H1 (cell line): ENCODE measurements at regions not wholly inside any gene's neighbourhood (a gene's known extent, or its start where the extent isn't known, plus 50 kb on each side); places are given as distances from the start of the nearest gene placed in this dataset.

ENCODE experiments used
- CTCF ChIA-PET: fragments of 300-600 bp; sonication (Branson Sonifier 250); formaldehyde crosslinking; loops from one replicate; lab custom pipeline; 2021; ENCODE audit not compliant: partially characterized antibody; lab: Charles Lee
- POLR2A ChIA-PET: fragments of 300-600 bp; sonication (Branson Sonifier 250); formaldehyde crosslinking; loops from one replicate; lab custom pipeline; 2021; ENCODE audit warnings: inconsistent platforms; ENCODE audit not compliant: partially characterized antibody; lab: Charles Lee
- DNase-seq, 2 experiments: peaks; one replicate each; pipeline versions ENCODE4 v3.0.0 to v3.0.0-alpha.2; 2010 to 2022; ENCODE audit warnings: low spot score in 2 of 2, low read depth in 1 of 2, mixed read lengths in 1 of 2
- FAIRE-seq: peaks from 2 replicates; lab custom pipeline; 2011; peaks lifted over from hg19 to GRCh38; lab: Jason Lieb, UNC
- H2AFZ ChIP-seq: 2 replicates; pipeline ENCODE4 v1.8.1; 2012; ENCODE audit warnings: low read length, inconsistent platforms
- H2AK5ac ChIP-seq: 2 replicates; pipeline ENCODE4 v1.6.1; 2013; ENCODE audit warnings: low read depth, low read length
- H2BK120ac ChIP-seq: replicated peaks from 2 replicates; pipeline ENCODE3; 2013; ENCODE audit warnings: low read depth, low read length, inconsistent platforms
- H2BK12ac ChIP-seq: 2 replicates; pipeline ENCODE4 v1.6.1; 2013; ENCODE audit warnings: low read depth, low read length
- H2BK15ac ChIP-seq: 2 replicates; pipeline ENCODE4 v1.6.1; 2013; ENCODE audit warnings: low read length
- H2BK20ac ChIP-seq: 2 replicates; pipeline ENCODE4 v1.6.1; 2013; ENCODE audit warnings: low read length
- H2BK5ac ChIP-seq: 2 replicates; pipeline ENCODE4 v1.6.1; 2013; ENCODE audit warnings: low read depth, low read length
- H3K14ac ChIP-seq: 2 replicates; pipeline ENCODE4 v1.6.1; 2013; ENCODE audit warnings: inconsistent platforms; ENCODE audit not compliant: insufficient read length
- H3K18ac ChIP-seq: 2 replicates; pipeline ENCODE4 v1.6.1; 2013; ENCODE audit warnings: low read length; ENCODE audit errors: extremely low read depth
- H3K23ac ChIP-seq: 2 replicates; pipeline ENCODE4 v1.6.1; 2013; ENCODE audit warnings: inconsistent platforms; ENCODE audit not compliant: insufficient read length
- H3K23me2 ChIP-seq: 2 replicates; pipeline ENCODE4 v1.6.1; 2013; ENCODE audit warnings: low read depth, low read length
- H3K27ac ChIP-seq: 2 replicates; pipeline ENCODE4 v1.6.1; 2011; ENCODE audit warnings: low read depth, low read length, inconsistent platforms
- H3K27me3 ChIP-seq, 4 experiments: replicated peaks in 1 of 4; 1 replicate in 1 of 4; 2 replicates in 3 of 4; pipeline versions ENCODE4 v1.6.1 to v1.8.1; 2011 to 2013; ENCODE audit warnings: low read length in 3 of 4, mild to moderate bottlenecking in 3 of 4, inconsistent platforms in 2 of 4, mixed read lengths in 2 of 4, moderate library complexity in 1 of 4; ENCODE audit not compliant: control insufficient read depth in 3 of 4, insufficient read depth in 3 of 4; ENCODE audit errors: extremely low read depth in 1 of 4
- H3K36me3 ChIP-seq, 4 experiments: 2 replicates each; pipeline versions ENCODE4 v1.6.1 to v1.8.1; 2011 to 2013; ENCODE audit warnings: mild to moderate bottlenecking in 4 of 4, low read length in 3 of 4, moderate library complexity in 2 of 4, control low read depth in 1 of 4, inconsistent platforms in 1 of 4; ENCODE audit not compliant: insufficient read depth in 4 of 4, control insufficient read depth in 2 of 4
- H3K4ac ChIP-seq: replicated peaks from 2 replicates; pipeline ENCODE3; 2013; ENCODE audit warnings: low read length, low read depth, mixed read lengths, inconsistent platforms; ENCODE audit not compliant: insufficient read length
- H3K4me1 ChIP-seq, 4 experiments: replicated peaks in 1 of 4; 1 replicate in 1 of 4; 2 replicates in 3 of 4; pipeline versions ENCODE4 v1.6.1 to v1.8.1; 2011 to 2013; ENCODE audit warnings: low read length in 3 of 4, inconsistent platforms in 2 of 4, mixed read lengths in 1 of 4; ENCODE audit not compliant: insufficient read depth in 4 of 4, control insufficient read depth in 3 of 4
- H3K4me2 ChIP-seq, 2 experiments: 2 replicates each; pipeline versions ENCODE4 v1.6.1 to v1.8.1; 2011 to 2013; ENCODE audit warnings: low read depth in 2 of 2, low read length in 2 of 2, control low read depth in 1 of 2, inconsistent platforms in 1 of 2, mild to moderate bottlenecking in 1 of 2; ENCODE audit not compliant: insufficient read depth in 1 of 2
- H3K4me3 ChIP-seq, 4 experiments: fragments of 200-600, 300-600 bp in 1 of 4; sonication (generic), shearing (Covaris generic), sonication (Bioruptor Twin) in 1 of 4; 2 replicates each; pipeline versions ENCODE4 v1.5.1 to v1.8.1; 2011 to 2016; ENCODE audit warnings: low read length in 4 of 4, low read depth in 3 of 4, control low read depth in 2 of 4, inconsistent platforms in 2 of 4, mild to moderate bottlenecking in 2 of 4, mixed read lengths in 1 of 4, moderate library complexity in 1 of 4; ENCODE audit not compliant: insufficient read depth in 2 of 4; ENCODE audit errors: extremely low read depth in 1 of 4
- H3K56ac ChIP-seq: replicated peaks from 2 replicates; pipeline ENCODE3; 2013; ENCODE audit warnings: low read depth, mild to moderate bottlenecking, mixed read lengths, low read length, inconsistent platforms; ENCODE audit not compliant: insufficient read length
- H3K79me1 ChIP-seq: 2 replicates; pipeline ENCODE4 v1.6.1; 2013; ENCODE audit warnings: low read depth, low read length, control low read depth
- H3K79me2 ChIP-seq, 2 experiments: 2 replicates each; pipeline versions ENCODE4 v1.6.1 to v1.8.1; 2012 to 2013; ENCODE audit warnings: low read length in 2 of 2, mild to moderate bottlenecking in 2 of 2, inconsistent platforms in 1 of 2; ENCODE audit not compliant: insufficient read depth in 2 of 2, control insufficient read depth in 1 of 2
- H3K9ac ChIP-seq, 4 experiments: replicated peaks in 1 of 4; 1 replicate in 1 of 4; 2 replicates in 3 of 4; pipeline versions ENCODE4 v1.6.1 to v1.8.1; 2011 to 2013; ENCODE audit warnings: low read depth in 3 of 4, low read length in 3 of 4, control low read depth in 2 of 4, mild to moderate bottlenecking in 2 of 4, moderate library complexity in 2 of 4, inconsistent platforms in 1 of 4; ENCODE audit errors: extremely low read depth in 1 of 4
- H3K9me3 ChIP-seq, 2 experiments: 2 replicates each; pipeline versions ENCODE4 v1.6.1 to v1.8.1; 2012 to 2013; ENCODE audit warnings: mild to moderate bottlenecking in 2 of 2, moderate library complexity in 2 of 2, control low read depth in 1 of 2, inconsistent platforms in 1 of 2, low read depth in 1 of 2, low read length in 1 of 2, mixed read lengths in 1 of 2; ENCODE audit not compliant: insufficient read depth in 2 of 2
- H4K20me1 ChIP-seq, 2 experiments: replicated peaks in 1 of 2; 2 replicates each; pipeline versions ENCODE3 to v1.8.1; 2011 to 2013; ENCODE audit warnings: inconsistent platforms in 2 of 2, low read length in 2 of 2, mild to moderate bottlenecking in 1 of 2; ENCODE audit not compliant: insufficient read depth in 2 of 2, control insufficient read depth in 1 of 2
- H4K5ac ChIP-seq: 2 replicates; pipeline ENCODE4 v1.6.1; 2013; ENCODE audit warnings: low read length, low read depth, mixed read lengths, inconsistent platforms; ENCODE audit not compliant: insufficient read length
- H4K8ac ChIP-seq: 2 replicates; pipeline ENCODE4 v1.8.0; 2013; ENCODE audit warnings: mild to moderate bottlenecking, moderate library complexity, low read length, inconsistent platforms; ENCODE audit not compliant: insufficient read depth; ENCODE audit errors: extremely low read depth
- H4K91ac ChIP-seq: replicated peaks from 2 replicates; pipeline ENCODE3; 2013; ENCODE audit warnings: low read length, mixed read lengths, inconsistent platforms; ENCODE audit not compliant: insufficient read length
- EGR1 ChIP-seq: IDR thresholded peaks from 2 replicates; pipeline ENCODE4 v1.6.1; 2011; ENCODE audit warnings: low read depth, low read length, borderline replicate concordance
- MAFK ChIP-seq: IDR thresholded peaks from 2 replicates; pipeline ENCODE4 v1.6.1; 2012; ENCODE audit warnings: low read depth, mild to moderate bottlenecking, improper control_type of control experiment, low read length
- NRF1 ChIP-seq: IDR thresholded peaks from 2 replicates; pipeline ENCODE4 v1.6.1; 2011; ENCODE audit warnings: mild to moderate bottlenecking, low read depth, low read length, improper control_type of control experiment
- POLR2A ChIP-seq, 2 experiments: IDR thresholded peaks; 1 replicate in 1 of 2; 2 replicates in 1 of 2; pipeline ENCODE4 v1.6.1; 2011; ENCODE audit warnings: low read depth in 2 of 2, low read length in 2 of 2, mild to moderate bottlenecking in 2 of 2; ENCODE audit errors: control extremely low read depth in 1 of 2
- RXRA ChIP-seq: IDR thresholded peaks from 2 replicates; pipeline ENCODE4 v1.6.1; 2011; ENCODE audit warnings: low read depth, mild to moderate bottlenecking, low read length, moderate library complexity; ENCODE audit not compliant: insufficient read depth
- WGBS, 2 experiments: shearing (Covaris generic) in 1 of 2; methylation state at CpG; one replicate each; pipeline versions ENCODE4 v1.1.6 to v1.1.7; 2013 to 2015; ENCODE audit warnings: low lambda C conversion rate in 2 of 2, mixed read lengths in 2 of 2, inconsistent platforms in 1 of 2, low coverage in 1 of 2, missing lambda C conversion rate in 1 of 2; ENCODE audit not compliant: insufficient replicate concordance in 2 of 2, insufficient coverage in 1 of 2, insufficient read length in 1 of 2; ENCODE audit errors: extremely low coverage in 1 of 2, missing lambda C conversion rate in 1 of 2; 5-methylcytosine and 5-hydroxymethylcytosine counted together

- no peak overlapping the region for H2AFZ ChIP-seq
- H2BK5ac ChIP-seq = no peak overlapping the region
- no peak overlapping the region for H2AK5ac ChIP-seq
- H4K91ac ChIP-seq = no peak overlapping the region
- H4K8ac ChIP-seq = no peak overlapping the region
- no peaks in the 10 kb centered on the region for H4K20me1 ChIP-seq
- no peak overlapping the region for H3K4me3 ChIP-seq
- no peak overlapping the region for H3K14ac ChIP-seq
- H3K4ac ChIP-seq = no peak overlapping the region
- H3K4me2 ChIP-seq = no peak overlapping the region
- H3K36me3 ChIP-seq = no peaks in the 10 kb centered on the region
- H3K18ac ChIP-seq = no peak overlapping the region
- no peak overlapping the region for H2BK15ac ChIP-seq
- DNase-seq = no peak
- H3K23me2 ChIP-seq = no peaks in the 10 kb centered on the region
- H3K79me2 ChIP-seq = no peaks in the 10 kb centered on the region
- no peak overlapping the region for H3K9ac ChIP-seq
- H3K23ac ChIP-seq = no peak overlapping the region
- POLR2A ChIA-PET = no interaction called here
- CTCF ChIA-PET = no interaction called here
- no peak overlapping the region for H2BK20ac ChIP-seq
- H3K27me3 ChIP-seq = no peaks in the 10 kb centered on the region
- TF ChIP-seq NRF1 = no peak
- TF ChIP-seq MAFK = no peak
- no peak for TF ChIP-seq EGR1
- TF ChIP-seq RXRA = no peak
- no peak for TF ChIP-seq POLR2A (IDR thresholded peaks at IDR 0.05; ENCODE audit: control extremely low read depth in 1 of 2, low read depth in 2 of 2, low read length in 2 of 2)
- WGBS, 2 experiments = 96% methylated on average over 5 of the region's 5 CpGs; no CpG with 5 or more reads in 1 of the 2 experiments
- no peaks in the 10 kb centered on the region for H3K79me1 ChIP-seq
- H3K9me3 ChIP-seq = no peaks in the 10 kb centered on the region
- no peak for FAIRE-seq
- no peak overlapping the region for H3K27ac ChIP-seq
- H3K56ac ChIP-seq = no peak overlapping the region
- H3K4me1 ChIP-seq = no peaks in the 10 kb centered on the region
- H2BK120ac ChIP-seq = no peak overlapping the region
- no peak overlapping the region for H2BK12ac ChIP-seq
- no peak overlapping the region for H4K5ac ChIP-seq
Measured at GRCh38 chr5:165723931-165724330, 2218.5 kb downstream of the MAT2B start.
